ENCODE measurements at regions not wholly inside any gene's neighbourhood (a gene's known extent, or its start where the extent isn't known, plus 50 kb on each side); places are given as distances from the start of the nearest gene placed in this dataset.

- TF ChIP-seq RAD21 (IDR thresholded peaks at IDR 0.05; ENCODE audit: low read depth) = no peak
- no peak for TF ChIP-seq FOXM1 (IDR thresholded peaks at IDR 0.05; ENCODE audit: borderline replicate concordance, low read depth)
- TF ChIP-seq NFIC (IDR thresholded peaks at IDR 0.05) = peak; percentile 53
- TF ChIP-seq, protein P1, sequence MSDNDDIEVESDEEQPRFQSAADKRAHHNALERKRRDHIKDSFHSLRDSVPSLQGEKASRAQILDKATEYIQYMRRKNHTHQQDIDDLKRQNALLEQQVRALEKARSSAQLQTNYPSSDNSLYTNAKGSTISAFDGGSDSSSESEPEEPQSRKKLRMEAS (IDR thresholded peaks at IDR 0.05) = no peak
Observed at GRCh38 chr3:42019144-42019952, 57.4 kb upstream of the ULK4 start.

DNA sequence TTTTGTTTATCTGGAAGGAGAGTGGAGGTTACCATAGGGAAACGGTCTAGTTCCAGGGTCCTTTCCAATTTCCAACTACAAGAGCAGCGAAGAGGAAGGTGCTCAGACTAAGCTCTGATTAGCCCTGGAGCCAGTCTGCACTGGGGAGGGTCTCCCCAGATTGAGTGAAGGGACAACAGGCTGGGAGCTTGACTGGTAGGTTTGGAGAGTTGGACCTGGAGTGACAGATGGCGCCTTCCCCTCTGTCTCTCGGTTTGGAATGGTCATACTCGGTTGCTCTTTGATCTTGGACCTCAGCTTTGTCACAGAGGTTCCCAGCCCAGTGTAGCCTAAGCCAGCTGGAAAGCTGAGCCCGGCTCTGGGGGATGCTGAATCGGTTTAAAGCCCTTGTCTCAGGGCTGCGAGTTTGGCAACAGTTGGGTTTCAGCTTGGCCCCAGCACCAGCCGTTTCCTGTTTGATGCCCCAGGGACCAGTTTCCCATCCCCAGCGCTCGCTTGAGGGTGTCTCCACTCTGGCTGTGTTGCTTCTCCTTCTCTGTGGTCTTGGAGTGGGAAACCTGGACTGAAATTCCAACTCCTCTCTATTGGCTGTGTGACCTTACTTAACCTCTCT, 53.1 kb upstream of the ULK4 start:
- no peak for TF ChIP-seq ZBTB7A (IDR thresholded peaks at IDR 0.05; ENCODE audit: low read depth)
- no peak for TF ChIP-seq TEAD4 (IDR thresholded peaks at IDR 0.05)
- TF ChIP-seq CREB1 (IDR thresholded peaks at IDR 0.05; ENCODE audit: low read depth) = no peak
- no peak for TF ChIP-seq CEBPB (IDR thresholded peaks at IDR 0.05)
- no peak for TF ChIP-seq NFIC (IDR thresholded peaks at IDR 0.05)
- TF ChIP-seq RAD21 (IDR thresholded peaks at IDR 0.05; ENCODE audit: low read depth) = no peak
- no peak for TF ChIP-seq EP300 (IDR thresholded peaks at IDR 0.05; ENCODE audit: borderline replicate concordance)
- TF ChIP-seq TAF1 (IDR thresholded peaks at IDR 0.05; ENCODE audit: low read depth) = no peak

- TF ChIP-seq CEBPB (IDR thresholded peaks at IDR 0.05) (no peak), EP300 (IDR thresholded peaks at IDR 0.05; ENCODE audit: borderline replicate concordance) (no peak), CREB1 (IDR thresholded peaks at IDR 0.05; ENCODE audit: low read depth) (no peak), TAF1 (IDR thresholded peaks at IDR 0.05; ENCODE audit: low read depth) (no peak), USF1 (IDR thresholded peaks at IDR 0.05) (no peak), RAD21 (IDR thresholded peaks at IDR 0.05; ENCODE audit: low read depth) (no peak), ZBTB7A (IDR thresholded peaks at IDR 0.05; ENCODE audit: low read depth) (no peak), TEAD4 (IDR thresholded peaks at IDR 0.05) (no peak), YY1 (IDR thresholded peaks at IDR 0.05; ENCODE audit: low read depth) (no peak), FOXM1 (IDR thresholded peaks at IDR 0.05; ENCODE audit: borderline replicate concordance, low read depth) (no peak), REST (IDR thresholded peaks at IDR 0.05; ENCODE audit: low read depth) (no peak), EGR1 (IDR thresholded peaks at IDR 0.05) (no peak), TCF12 (IDR thresholded peaks at IDR 0.05; ENCODE audit: low read depth) (no peak), NFIC (IDR thresholded peaks at IDR 0.05) (no peak)
- TF ChIP-seq, protein P1 (IDR thresholded peaks at IDR 0.05) = no peak
Observed at GRCh38 chr3:42014458-42014920, 52.6 kb upstream of the ULK4 start.

DNA sequence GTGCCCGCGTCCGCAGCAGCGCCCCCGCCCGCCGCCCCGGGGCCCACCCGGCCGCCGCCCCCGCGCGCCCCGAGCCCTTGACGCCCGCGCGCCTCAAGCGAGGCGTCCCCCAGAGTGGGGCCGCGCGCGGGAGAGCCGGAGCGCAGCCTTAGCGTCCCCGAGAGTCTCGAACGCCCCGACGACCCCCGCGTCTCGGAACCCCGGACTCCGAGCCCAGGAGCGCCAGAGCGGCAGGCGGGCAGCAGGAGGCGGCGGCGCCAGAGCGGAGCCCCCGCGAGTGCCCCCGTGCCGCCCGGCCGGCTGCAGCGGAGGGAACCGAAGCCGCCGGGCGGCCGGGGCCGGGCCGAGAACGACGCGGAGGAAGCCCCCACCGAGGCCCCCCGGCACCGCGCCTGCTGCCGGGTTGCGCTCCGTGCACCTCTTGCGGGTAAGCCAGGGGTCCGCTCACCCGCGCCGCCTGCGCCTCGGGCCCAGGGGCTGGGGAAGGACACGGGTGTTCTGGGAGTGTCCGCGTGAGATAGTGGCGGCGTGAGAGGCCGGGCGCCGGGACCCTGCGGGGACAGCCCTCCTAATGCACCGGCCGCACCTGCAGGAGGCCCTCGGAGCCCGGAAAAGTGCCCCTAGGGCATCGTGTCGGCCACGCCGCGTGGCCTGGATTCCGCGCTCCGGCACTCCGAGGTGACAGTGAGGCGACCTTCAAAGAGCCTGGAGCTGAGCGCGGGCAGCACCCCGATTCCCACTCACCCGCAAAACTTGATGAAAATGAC, 52.0 kb upstream of the ULK4 start:
- TF ChIP-seq CEBPB (IDR thresholded peaks at IDR 0.05) = no peak
- peak; percentile 26; the same call in 1 of the 2 replicates for TF ChIP-seq RAD21 (IDR thresholded peaks at IDR 0.05; ENCODE audit: low read depth)
- no peak for TF ChIP-seq REST (IDR thresholded peaks at IDR 0.05; ENCODE audit: low read depth)
- TF ChIP-seq TCF12 (IDR thresholded peaks at IDR 0.05; ENCODE audit: low read depth) = no peak
- TF ChIP-seq EGR1 (IDR thresholded peaks at IDR 0.05) = no peak
- TF ChIP-seq CREB1 (IDR thresholded peaks at IDR 0.05; ENCODE audit: low read depth) = no peak
- peak; percentile 82 for TF ChIP-seq ZBTB7A (IDR thresholded peaks at IDR 0.05; ENCODE audit: low read depth)
- TF ChIP-seq NFIC (IDR thresholded peaks at IDR 0.05) = no peak
- TF ChIP-seq USF1 (IDR thresholded peaks at IDR 0.05) = no peak
- TF ChIP-seq YY1 (IDR thresholded peaks at IDR 0.05; ENCODE audit: low read depth) = no peak; the same call in 1 of the 2 replicates
- TF ChIP-seq FOXM1 (IDR thresholded peaks at IDR 0.05; ENCODE audit: borderline replicate concordance, low read depth) = no peak
- TF ChIP-seq, protein P1 (IDR thresholded peaks at IDR 0.05) = peak; percentile 90
- no peak for TF ChIP-seq TAF1 (IDR thresholded peaks at IDR 0.05; ENCODE audit: low read depth)
- no peak for TF ChIP-seq TEAD4 (IDR thresholded peaks at IDR 0.05)
- no peak for TF ChIP-seq EP300 (IDR thresholded peaks at IDR 0.05; ENCODE audit: borderline replicate concordance)
